Mucosa of descending colon (tissue), 3 donors: ENCODE measurements at regions not wholly inside any gene's neighbourhood (a gene's known extent, or its start where the extent isn't known, plus 50 kb on each side); places are given as distances from the start of the nearest gene placed in this dataset.

Experiments used
- ATAC-seq: fragments of 200-7000 bp; cut with Tn5 transposase; one replicate; pipeline ENCODE4 v1.9.1; 2020; ENCODE audit warnings: mild to moderate bottlenecking, moderate library complexity
- DNase-seq, 3 donors: peaks; one replicate each; pipeline ENCODE4 v3.0.0-alpha.2; 2020
- H3K36me3 ChIP-seq: fragments of 200-600 bp; one replicate; pipeline ENCODE4 v1.8.0; 2021; ENCODE audit warnings: low read depth, mild to moderate bottlenecking
- H3K4me1 ChIP-seq: fragments of 200-600 bp; one replicate; pipeline ENCODE4 v1.8.0; 2021; ENCODE audit warnings: low read depth, mild to moderate bottlenecking
- H3K4me3 ChIP-seq: fragments of 200-600 bp; one replicate; pipeline ENCODE4 v1.8.0; 2021; ENCODE audit warnings: mild to moderate bottlenecking
- H3K9me3 ChIP-seq: fragments of 200-600 bp; one replicate; pipeline ENCODE4 v1.8.0; 2021; ENCODE audit warnings: mild to moderate bottlenecking
- CTCF ChIP-seq: fragments of 200-600 bp; IDR thresholded peaks from one replicate; pipeline ENCODE4 v1.8.0; 2022; ENCODE audit warnings: antibody characterized with exemption, mild to moderate bottlenecking
- intact Hi-C, 2 donors: fragments of 100-400 bp; cut with DNase I in 1 of 2; cut with micrococcal nuclease in 1 of 2; formaldehyde crosslinking; loops; one replicate each; pipeline versions ENCODE4 v1.11.0 to v1.11.1; 2022; cut with DNase I, micrococcal nuclease
- donor health status: DM: no; HTN: no; CAD: no; lungs with moderate emphysema.
- donor health status: DM: no; HTN: no; CAD: no.
- donor health status: DM: no; HTN: yes; CAD: no.

GRCh38 chr9:13395156-13395555 lies 115.7 kb upstream of the MPDZ start:
- TF ChIP-seq CTCF = no peak
- ATAC-seq (no peak), DNase-seq (no peak)
- Histone ChIP-seq H3K9me3 (no peaks in the 10 kb centered on the region), H3K36me3 (no peaks in the 10 kb centered on the region), H3K4me3 (no peak overlapping the region), H3K4me1 (no peaks in the 10 kb centered on the region)
- intact Hi-C loops = no loop called here

GRCh38 chr9:13388157-13388556 lies 108.7 kb upstream of the MPDZ start:
- ATAC-seq = no peak
- no peak for TF ChIP-seq CTCF
- Histone ChIP-seq H3K9me3 (no peaks in the 10 kb centered on the region), H3K4me1 (no peaks in the 10 kb centered on the region), H3K36me3 (no peaks in the 10 kb centered on the region), H3K4me3 (no peak overlapping the region)
- DNase-seq = no peak
- intact Hi-C loops = no loop called here

DNA sequence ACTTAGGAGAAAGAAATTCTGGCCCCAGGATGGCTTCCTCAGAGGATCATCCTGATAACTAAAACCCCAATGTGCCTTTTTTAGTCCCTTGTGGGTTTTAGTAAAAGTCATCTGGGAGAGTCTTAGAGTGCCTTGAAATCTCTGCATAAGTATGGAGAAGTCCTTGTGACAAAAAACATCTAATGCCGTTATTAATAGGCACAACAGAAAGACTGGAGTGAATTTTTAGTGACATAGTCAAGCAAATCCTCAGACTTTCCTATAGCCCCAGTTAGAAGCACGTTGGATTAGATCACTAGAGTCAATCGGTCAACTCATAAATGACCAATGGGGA lies 108.2 kb upstream of the MPDZ start:
- ATAC-seq = no peak
- no peaks in the 10 kb centered on the region for H3K9me3 ChIP-seq
- no peaks in the 10 kb centered on the region for H3K36me3 ChIP-seq
- no peaks in the 10 kb centered on the region for H3K4me1 ChIP-seq
- no peak overlapping the region for H3K4me3 ChIP-seq
- intact Hi-C loops = no loop called here
- DNase-seq = no peak
- no peak for TF ChIP-seq CTCF

DNA sequence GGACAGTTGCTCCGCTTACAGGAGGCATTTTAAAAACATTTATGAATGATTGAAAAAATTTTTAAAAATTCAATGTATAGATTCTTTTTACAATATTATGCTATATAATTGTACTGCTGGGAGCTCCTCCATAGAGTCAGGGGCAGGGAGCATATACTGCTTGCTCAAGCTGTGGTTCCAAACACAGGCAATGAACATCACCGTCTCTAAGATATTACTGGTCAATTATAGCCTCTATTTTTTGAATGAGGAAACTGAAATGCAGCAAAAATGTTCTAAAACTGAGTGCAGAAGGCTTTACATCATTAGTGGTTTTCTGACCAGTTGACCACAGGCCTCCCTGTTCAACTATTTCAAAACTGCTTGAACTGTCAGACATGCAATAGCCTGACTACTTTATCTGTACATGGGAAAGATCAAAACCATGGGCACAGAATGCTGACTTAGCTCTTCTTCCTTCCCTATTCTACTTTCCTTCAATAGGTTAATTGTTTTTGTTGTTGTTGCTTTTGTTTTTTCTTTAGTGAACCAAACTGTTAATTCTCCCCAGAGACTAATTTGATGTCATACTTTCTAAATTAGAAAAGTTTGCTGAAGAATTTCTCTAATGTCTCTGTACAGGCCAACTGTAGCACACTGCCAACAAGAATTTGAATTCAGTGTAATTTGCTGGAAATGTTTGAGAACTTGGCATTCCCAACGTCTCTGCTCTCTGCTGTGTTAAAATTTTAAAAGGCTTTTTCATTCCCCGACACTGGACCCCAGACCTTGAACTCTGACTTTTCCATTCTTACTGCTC lies 107.6 kb upstream of the MPDZ start:
- no peaks in the 10 kb centered on the region for H3K4me1 ChIP-seq
- intact Hi-C loops = no loop called here
- H3K4me3 ChIP-seq = no peak overlapping the region
- no peaks in the 10 kb centered on the region for H3K36me3 ChIP-seq
- DNase-seq (no peak), ATAC-seq (no peak)
- no peak for TF ChIP-seq CTCF
- H3K9me3 ChIP-seq = no peaks in the 10 kb centered on the region

GRCh38 chr9:13386316-13386715 lies 106.8 kb upstream of the MPDZ start:
- intact Hi-C loops = no loop called here
- Histone ChIP-seq H3K9me3 (no peaks in the 10 kb centered on the region), H3K36me3 (no peaks in the 10 kb centered on the region), H3K4me1 (no peaks in the 10 kb centered on the region), H3K4me3 (no peak overlapping the region)
- ATAC-seq (no peak), DNase-seq (no peak)
- TF ChIP-seq CTCF = no peak

DNA sequence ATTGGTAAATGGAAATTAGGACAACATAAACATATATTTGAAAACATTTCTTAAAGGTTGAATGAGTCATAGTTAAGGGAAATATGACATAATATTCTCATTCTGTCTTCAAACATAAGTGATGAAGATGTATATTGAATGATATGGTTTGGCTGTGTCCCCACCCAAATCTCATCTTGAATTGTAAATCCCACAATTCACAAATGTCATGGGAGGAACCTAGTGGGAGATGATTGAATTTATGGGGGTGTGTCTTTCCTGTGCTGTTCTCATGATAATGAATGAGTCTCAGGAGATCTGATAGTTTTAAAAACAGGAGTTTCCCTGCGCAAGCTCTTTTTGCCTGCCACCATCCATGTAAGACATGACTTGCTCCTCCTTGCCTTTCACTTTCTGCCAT lies 104.4 kb upstream of the MPDZ start:
- ATAC-seq (no peak), DNase-seq (no peak)
- H3K36me3 ChIP-seq = no peaks in the 10 kb centered on the region
- intact Hi-C loops = no loop called here
- no peak overlapping the region for H3K4me3 ChIP-seq
- H3K9me3 ChIP-seq = no peaks in the 10 kb centered on the region
- H3K4me1 ChIP-seq = no peaks in the 10 kb centered on the region
- no peak for TF ChIP-seq CTCF
